Prostate gland (tissue), 1 donor: ENCODE measurements at regions not wholly inside any gene's neighbourhood (a gene's known extent, or its start where the extent isn't known, plus 50 kb on each side); places are given as distances from the start of the nearest gene placed in this dataset.

ENCODE experiments used
- POLR2A ChIP-seq: fragments of 450-650 bp; IDR thresholded peaks from one replicate; pipeline ENCODE4 v1.6.1; 2016; ENCODE audit warnings: antibody characterized with exemption, mild to moderate bottlenecking
- POLR2AphosphoS5 ChIP-seq: sonication (generic); formaldehyde crosslinking; IDR thresholded peaks from one replicate; pipeline ENCODE4 v1.6.1; 2017; ENCODE audit warnings: antibody characterized with exemption

GRCh38 chr2:193583638-193584400 is 1389.1 kb upstream of the TMEFF2 start:
- no peak for TF ChIP-seq POLR2AphosphoS5
- TF ChIP-seq POLR2A = no peak
